NCI-H524 (cell line): ENCODE measurements at regions not wholly inside any gene's neighbourhood (a gene's known extent, or its start where the extent isn't known, plus 50 kb on each side); places are given as distances from the start of the nearest gene placed in this dataset.
A peak's percentile ranks its signal among the peaks of the same experiment; 100 is the strongest.
"Not testable (repeated sequence)": the region's sequence is repeated elsewhere in the genome, so short reads cannot be mapped to it uniquely, and the experiment has no call there.

Source experiments
- DNase-seq, 2 experiments: peaks; one replicate each; lab custom pipeline; 2025; lab: John Stamatoyannopoulos, UW

DNA sequence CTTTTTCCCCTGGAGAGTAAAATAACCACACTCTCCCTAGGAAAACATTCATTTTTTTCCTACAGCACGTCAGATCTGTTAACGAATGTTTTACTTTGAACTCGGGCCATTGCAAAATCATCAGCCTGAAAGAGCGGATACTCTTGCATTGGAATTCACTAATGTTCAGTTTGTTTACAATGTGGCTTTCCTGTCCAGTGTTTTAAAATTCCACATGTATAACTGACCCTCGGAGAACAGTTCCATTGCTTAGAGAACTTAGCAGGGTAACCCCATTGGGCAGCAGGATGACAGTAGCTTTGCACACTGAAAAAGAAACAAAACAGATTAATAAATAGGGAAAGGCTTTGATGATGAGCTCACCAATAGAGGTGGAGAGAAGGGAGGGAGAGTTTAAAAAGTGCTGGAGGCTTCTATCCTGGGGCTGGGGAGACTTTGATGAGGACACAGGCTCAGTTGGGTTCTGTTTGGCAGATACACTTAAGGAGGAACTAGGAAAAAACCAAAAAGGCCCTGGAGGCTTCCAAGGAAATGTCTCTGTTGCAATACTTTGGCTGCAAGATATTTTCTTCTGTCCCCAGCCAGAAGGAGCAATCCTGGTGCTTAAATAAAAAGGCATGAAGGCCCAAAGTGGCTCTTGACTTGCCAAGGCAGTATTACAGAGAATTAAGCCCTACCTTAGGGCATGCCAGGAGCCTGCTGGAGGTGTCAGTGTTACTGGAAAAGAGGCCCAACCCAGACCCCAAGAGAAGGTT lies 143.1 kb downstream of the ARSF start:
- DNase-seq, result no peak

DNA sequence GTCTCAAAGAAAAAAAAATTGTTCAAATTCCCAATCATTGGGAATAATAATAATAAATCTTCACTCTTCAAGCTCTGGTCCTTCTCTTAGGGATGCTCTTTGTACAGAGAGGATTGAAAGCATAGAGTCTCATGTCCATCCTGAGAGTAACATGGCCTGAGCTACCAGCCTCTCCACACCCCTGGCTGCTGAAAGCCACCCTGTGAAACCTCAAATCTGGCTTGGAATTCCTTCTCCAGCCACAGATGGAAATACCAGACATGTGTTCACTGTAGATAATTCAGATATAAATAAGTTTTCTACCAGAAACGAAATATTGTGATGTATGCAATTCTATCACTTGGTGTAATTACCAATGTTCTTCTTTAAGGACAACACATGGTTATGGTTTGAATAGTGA lies 140.6 kb downstream of the ARSF start:
- DNase-seq, result no peak

DNA sequence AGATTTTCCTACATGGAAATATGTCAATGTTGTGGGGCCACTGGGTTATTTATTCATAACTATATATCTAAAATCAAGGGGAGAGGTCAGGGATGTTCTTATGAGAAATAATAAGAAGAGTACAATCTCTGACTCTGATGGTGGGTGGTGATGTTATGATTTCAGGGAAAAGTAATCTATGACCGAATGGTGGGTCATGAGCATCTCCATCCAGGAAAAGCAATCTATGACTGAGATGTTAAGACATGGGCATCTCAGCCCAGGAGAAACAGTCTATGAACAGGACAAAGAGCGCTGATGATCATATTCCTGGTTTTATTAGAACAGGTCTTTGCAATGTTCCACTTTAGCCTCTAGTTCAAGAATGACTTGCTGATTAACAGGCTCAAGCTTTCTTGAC lies 137.1 kb downstream of the ARSF start:
- no peak for DNase-seq

DNA sequence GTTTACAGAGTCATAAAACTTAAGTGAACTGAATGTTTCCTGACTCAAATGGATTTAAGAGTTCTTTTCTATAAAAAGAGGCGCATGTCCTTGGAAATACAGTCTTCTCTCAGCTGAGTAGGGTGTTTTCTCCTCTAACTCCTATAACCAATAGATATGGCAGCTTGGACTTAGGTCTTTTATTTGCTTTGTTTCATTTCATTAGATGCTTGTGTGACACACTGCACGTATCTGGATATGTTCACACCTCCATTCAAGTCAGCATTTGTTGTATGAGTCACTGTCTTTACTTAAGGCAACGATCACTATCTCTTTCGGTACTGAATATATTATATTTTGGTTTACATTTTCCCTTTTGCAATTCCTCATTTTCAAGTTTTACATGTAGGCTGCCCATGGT lies 136.6 kb downstream of the ARSF start:
- no peak for DNase-seq

DNA sequence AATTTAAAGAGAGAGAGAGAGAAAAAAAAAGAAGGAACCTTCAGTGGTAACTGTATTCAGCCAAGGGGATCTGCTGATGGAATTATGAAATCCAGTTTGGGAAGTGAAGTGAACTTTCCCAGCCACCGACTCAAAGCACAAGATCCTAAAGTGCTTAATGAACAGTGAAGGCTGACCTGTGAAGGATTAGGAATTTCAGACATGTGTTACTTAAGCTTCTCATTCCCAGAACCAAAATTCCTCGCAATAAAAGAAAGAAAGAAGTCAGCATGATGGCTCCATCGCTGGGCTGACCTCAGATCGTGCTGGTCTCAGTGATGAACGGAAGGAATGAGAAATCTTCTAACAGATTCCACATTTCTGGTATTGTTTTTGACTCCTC lies 135.2 kb downstream of the ARSF start:
- DNase-seq, result no peak

DNA sequence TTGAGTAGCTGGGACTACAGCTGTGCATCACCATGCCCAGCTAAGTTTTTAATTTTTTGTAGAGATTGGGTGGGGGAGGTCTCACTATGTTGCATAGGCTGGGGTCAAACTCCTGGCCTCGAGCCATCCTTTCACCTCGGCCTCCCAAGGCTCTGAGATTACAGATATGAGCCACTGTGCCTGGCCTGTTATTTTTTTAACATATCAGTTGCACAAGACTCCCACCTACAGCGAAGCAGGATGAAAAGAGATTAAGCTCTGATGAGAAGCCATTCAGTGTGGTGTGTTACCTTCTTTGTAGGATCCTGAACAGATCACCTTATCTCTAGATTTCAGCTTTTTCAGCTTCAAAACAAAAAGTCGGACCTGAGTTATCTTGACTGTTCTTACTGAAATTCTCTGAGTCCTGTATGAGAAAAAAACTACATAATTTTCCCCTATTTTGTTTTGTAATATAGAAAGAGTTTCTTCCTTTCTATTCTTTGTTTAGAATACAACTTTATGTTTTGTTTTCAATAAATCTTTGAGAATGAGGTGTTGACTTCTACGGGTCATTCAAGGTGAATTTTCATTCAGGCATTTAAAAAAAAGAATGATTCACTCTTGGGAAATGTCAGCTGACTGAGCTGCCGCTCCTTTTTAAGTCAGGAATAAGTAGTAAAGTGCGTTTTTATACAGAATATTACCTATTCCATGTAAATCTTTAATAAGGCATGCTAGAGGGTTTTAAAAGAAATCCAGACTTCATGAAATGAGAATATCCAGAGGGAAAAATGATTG lies 134.6 kb downstream of the ARSF start:
- no peak for DNase-seq

DNA sequence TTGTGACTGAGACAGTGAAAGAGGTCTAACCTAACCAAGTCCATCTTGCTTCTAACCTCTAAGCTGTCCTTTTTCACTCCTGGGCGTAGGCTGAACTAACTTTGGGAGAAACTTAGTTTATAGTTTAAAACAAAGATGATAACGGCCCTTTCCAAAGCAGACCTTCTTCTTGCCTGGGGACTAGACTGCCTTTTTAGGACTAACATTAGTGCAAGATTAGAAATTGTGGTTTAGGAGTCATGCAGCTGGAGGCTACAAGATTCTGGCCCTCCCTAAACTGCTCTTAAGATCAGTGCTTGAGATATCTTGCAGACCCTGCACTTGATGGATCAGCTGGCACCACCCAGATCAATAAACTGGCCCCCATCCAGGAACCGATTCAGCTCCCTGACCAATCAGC lies 130.9 kb downstream of the ARSF start:
- not testable (repeated sequence) for DNase-seq

DNA sequence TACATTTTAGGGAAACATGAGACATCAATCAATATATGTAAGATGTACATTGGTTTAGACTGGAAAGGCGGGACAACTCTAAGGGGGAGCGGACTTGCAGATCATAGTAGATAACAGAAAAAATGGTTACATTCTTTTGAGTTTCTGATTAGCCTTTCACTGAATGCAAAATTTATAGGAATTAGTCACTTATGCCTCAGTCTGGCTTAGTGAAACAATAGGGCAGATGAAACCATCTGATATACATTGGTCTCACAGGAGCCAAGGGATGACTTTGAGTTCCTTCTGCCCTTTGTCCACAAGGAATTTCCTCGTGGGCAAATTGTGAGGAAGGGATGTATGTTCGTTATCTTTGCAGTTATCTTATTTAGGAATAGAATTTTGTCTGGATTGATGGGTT lies 128.2 kb downstream of the ARSF start:
- DNase-seq, result no peak

DNA sequence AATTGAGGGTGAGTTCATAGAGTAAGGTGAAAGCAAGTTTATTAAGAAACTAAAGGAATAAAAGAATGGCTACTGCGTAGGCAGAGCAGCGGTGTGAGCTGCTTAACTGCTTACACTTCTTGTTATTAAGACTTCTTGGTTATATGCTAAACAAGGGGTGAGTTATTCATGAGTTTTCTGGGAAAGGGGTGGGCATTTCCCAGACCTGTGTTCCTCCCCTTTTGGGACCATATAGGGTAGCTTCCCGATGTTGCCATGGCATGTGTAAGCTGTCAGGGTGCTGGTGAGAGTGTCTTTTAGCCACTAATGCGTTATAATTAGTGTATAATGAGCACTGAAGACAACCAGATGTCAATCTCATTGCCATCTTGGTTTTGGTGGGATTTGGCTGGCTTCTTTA lies 126.5 kb downstream of the ARSF start:
- peak in 1 of 2 experiments; percentile 3 for DNase-seq

DNA sequence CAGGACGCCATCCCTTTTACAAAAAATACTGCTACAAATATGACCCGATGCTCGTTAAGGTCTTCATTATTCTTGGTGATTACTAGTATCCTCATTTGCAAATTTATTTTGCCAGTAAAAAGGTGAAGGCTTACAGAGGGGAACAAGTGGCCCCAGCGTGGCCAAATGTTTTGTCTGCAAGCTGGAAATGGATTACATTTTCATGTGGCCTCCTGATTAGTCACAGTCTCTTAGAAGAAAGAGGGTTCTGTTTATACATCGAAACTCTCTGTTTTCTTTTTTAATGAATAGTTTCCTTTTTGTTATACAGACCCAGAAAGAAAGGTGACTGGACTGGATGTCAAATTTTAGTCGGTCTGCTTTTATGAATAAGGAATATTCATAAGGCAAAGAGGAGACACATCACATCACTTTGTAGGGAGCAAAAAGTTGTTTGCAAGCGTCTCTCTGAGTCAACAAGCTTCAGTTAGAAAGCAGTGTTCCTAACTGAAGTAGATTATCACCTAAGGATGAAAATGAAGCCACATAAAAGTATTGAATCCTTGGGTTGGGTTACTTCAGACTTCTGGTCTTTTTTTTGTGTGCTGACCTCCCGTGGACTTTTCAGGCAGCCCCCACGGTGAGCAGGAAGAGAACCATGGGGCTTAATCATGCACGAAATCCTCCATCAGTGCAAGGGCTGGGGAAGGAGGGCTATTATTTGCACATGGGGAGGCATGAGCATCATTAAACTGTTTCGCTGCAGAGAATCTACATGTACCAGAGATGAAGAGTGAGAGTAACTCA lies 125.6 kb downstream of the ARSF start:
- DNase-seq, result no peak

DNA sequence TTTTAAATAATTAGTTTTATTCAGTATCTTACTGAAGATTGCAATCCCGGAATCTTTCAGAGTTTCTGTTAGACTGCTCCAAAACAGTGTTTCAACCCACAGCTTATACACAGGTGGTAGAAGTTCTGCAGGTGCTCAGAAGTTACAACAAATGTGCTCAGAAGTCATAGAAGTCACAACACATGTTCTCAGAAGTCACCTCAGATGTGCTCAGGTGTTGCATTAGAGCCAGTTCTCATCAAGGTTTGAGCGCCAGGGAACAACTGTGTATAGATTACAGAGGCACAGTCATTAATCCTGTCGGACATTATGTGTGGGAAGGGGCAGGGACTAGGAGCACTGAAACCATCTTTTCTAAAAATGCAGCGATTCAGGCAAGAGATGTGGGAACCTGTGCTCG lies 124.5 kb downstream of the ARSF start:
- no peak for DNase-seq
